Activated CD8-positive, alpha-beta memory T cell treated with anti-CD3 and anti-CD28 coated beads, Interleukin-2, amount 50 U/mL, for 48 hours (primary cell): ENCODE measurements at regions not wholly inside any gene's neighbourhood (a gene's known extent, or its start where the extent isn't known, plus 50 kb on each side); places are given as distances from the start of the nearest gene placed in this dataset.
"Not testable (repeated sequence)": the region's sequence is repeated elsewhere in the genome, so short reads cannot be mapped to it uniquely, and the experiment has no call there.

ENCODE experiments used
- DNase-seq: peaks from one replicate; pipeline ENCODE4 v3.0.0-alpha.2; 2020

DNA sequence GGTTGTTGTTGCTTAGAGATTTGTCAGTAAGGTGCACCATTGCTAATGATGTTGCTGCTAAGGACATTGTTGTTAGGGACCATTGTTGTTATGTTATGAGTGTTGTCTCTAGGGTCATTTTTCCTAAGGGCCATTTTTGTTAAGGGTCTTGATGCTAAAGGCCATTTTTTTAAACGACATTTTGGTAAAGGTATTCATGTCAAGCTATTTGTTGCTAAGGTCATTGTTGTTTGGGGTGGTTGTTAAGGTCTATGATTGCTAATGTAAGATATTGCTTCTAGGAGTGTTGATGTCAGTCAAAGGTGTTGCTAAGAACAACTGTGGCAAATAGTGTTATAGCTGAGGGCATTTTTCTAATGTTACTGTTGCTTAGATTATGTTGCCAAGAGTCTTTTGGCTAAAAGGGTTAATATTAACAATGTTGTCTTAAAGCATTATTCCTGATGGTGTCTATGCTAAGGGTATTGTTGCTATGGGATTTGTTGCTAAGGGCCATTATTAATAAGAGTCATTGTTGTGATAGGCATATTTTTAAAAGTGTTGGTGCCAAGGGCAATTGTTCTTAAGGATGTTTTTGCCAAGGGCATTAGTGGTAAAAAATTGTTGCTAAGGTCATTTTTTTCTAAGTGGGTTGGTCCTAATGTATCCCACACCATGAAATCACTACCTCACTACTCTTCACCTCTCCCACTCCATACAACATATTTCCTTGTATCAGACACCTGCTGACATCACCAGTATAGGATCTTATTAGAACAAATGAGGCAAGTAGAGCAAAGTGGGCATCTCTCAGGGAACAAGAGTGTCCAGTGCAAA, 56.2 kb downstream of the SPATA31A6 start:
- DNase-seq: not testable (repeated sequence)

DNA sequence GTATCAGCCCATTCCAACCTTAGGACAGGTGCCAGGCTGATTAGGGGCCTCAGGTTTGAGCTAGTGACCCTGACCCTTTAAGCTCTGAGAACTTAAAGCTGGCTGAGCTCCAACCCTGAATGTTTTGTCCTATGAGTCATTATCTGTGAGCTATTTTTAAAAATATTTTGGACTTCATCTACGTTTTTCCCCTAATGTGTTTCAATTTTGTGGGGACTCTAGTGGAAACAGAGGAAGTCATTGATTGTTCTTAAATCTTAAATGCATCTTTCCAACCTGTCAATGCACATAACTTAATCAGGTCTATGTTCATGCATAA, 56.8 kb downstream of the SPATA31A6 start:
- DNase-seq: not testable (repeated sequence)

DNA sequence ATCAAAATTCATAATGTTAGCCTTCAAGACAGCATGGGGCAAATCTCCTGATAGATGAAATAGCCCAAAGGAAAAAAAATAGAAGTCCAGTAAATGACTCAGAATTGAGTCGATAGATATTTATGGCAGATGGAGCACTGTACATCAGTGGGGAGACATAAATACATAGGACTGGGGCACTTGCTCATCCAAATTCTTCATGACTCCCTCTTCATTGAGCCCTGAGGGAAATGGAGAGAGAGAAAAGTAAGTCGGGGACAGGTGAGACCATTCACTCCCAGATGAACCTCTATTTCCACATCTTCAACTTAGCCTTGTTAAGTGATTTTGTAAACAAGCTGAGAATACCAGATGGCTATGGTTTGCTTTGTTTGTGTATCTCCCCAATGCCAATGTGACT, 59.8 kb downstream of the SPATA31A6 start:
- not testable (repeated sequence) for DNase-seq

DNA sequence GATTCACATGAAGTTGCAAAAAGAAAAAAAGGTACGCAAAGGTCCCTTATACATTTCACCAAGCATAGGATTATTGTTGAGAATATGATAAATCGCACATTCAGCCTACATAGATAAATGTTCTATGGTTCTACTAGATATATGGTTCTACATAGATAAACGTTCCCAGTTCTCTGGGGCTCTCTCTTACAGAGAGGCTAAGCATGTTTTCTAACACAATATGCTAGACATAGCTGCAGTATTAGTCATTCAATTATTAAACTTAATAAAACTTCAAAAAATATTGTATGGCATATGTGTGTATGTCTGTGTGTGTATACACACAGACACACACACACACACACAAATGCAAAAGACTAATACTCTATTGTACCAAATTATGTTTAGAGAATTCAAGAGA, 60.4 kb downstream of the SPATA31A6 start:
- DNase-seq: not testable (repeated sequence)

DNA sequence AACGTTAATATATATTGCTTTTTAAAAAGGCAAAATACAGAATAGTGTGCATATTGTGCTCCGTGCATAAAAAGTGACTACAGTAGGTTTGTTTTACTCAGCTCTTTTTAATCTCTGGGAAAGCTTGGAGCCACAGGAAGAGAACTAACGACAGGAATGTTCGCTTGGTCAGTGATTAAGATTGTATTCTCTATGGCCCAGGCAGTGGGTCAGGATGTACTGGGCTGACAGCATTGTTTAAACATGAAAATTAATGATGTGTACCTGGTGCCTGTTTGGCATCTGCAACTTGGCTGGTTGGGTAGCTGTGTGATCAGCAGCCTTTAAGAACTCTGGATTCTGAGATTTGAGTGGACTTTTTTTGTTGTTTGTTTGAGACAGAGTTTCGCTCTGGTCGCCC, 85.3 kb downstream of the SPATA31A6 start:
- not testable (repeated sequence) for DNase-seq

DNA sequence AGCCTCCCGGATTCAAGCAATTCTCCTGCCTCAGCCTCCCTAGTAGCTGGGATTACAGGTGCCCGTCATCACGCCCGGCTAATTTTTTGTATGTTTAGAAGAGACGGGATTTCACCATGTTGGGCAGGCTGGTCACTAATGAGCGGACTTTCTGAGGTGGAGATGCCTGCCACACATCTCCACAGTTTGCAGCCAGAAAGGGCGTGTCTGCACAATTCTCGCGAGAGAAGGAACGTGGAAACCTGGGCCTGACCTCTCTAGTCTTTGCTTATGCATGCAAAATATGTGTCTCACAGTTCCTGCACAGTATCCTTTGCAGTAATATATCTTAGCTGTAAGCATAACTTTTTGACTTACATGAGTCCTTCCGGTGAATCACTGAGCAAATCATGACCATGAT, 85.7 kb downstream of the SPATA31A6 start:
- DNase-seq: not testable (repeated sequence)

DNA sequence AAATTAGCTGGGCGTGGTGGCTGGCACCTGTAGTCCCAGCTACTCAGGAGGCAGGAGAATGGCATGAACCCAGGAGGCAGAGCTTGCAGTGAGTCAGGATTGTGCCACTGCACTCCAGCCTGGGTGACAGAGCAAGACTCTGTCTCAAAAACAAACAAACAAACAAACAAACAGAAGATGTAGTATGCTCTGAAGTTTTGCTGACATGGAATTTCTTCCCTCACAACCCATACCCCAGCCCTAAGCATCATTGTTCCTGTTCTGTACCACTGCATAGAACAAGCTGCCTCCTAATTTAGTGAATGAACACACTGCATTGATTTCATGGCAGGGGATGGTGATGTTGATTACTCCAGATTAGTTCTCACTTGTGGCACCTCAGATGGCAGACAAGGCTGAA, 89.7 kb downstream of the SPATA31A6 start:
- DNase-seq: not testable (repeated sequence)

DNA sequence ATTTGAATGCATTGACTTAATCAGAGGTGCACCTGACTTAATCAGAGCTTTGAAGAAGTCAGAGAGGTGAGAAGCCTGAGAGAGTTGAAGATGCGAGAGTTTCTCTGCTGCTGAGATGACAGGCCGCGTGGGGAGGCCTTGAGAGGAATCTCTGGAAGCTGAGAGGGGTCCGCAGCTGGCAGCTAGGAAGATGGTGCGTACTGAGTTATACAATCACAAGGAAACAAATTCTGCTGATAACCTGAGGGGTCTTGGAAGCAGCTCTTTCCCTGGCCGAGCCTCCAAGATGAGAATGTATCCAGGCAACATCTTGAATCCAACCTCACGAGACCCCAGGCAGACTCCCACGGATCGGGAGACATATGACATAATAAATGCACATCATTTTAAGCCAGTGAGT, 91.7 kb downstream of the SPATA31A6 start:
- no peak for DNase-seq

DNA sequence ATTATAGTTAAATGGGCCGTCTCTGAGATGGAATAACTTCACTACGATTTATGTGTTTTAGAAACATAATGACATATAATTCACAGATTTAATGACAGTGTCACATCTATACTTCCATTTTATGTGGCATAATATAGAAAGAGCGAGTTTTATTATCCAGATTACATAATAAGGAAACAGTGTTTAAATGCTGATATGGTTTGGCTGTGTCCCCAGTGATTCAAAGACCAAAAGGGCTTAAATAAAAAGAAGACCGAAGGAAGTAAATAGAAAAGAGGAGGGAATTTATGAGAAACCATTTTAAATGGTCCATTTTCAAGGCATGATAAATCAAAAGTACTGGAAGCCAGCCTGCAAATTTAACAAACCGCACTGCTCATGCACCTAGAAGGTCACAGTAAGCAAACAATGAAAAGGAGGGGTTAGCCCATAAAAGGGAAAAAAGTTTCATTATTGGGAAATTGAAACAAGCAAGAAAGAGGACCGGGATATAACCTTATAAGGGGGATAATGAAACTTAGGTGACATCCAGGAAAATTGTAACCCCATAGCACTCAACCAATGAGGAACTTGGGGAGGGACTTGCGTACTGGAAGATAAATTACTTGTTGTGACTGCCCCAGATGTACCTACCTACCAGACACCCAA, 99.2 kb downstream of the SPATA31A6 start:
- DNase-seq: not testable (repeated sequence)

DNA sequence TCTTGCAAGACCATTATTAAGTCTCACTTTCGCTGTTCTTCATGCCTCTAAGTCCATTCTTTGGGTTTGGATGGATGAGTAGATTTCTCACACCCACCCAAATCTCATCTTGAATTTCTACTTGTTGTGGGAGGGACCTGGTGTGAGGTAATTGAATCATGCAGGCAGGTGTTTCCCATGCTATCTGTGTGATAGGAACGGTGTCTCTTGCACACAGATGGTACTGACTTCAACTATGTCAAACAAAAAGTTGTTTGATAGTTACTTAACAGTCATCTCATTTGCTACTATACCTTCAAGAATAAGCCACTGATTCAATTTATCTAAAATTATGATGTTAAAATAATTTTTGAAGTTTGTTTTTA, 99.7 kb downstream of the SPATA31A6 start:
- DNase-seq: not testable (repeated sequence)

DNA sequence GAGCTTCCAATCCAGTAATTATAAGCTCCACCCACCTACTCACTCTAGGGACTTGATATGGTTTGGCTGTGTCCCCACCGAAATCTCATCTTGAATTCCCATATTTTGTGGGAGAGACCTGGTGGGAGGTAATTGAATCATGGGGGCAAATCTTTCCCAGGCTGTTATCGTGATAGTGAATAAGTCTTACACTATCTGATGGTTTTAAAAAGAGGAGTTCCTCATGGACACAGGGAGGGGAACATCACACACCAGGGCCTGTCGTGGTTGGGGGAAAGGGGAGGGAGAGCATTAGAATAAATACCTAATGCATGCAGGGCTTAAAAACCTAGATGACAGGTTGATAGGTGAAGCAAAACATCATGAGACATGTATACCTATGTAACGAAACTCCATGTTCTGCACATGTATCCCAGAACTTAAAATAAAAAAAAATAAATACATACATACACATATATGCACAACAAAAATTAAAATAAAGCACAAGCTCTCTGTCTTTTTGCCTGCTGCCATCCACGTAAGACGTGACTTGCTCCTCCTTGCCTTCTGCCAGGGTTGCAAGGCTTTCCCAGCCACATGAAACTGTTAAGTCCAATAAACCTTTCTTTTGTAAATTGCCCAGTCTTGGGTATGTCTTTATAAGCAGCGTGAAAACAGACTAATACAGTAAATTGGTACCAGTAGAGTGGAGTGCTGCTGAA, 102.8 kb downstream of the SPATA31A6 start:
- not testable (repeated sequence) for DNase-seq

DNA sequence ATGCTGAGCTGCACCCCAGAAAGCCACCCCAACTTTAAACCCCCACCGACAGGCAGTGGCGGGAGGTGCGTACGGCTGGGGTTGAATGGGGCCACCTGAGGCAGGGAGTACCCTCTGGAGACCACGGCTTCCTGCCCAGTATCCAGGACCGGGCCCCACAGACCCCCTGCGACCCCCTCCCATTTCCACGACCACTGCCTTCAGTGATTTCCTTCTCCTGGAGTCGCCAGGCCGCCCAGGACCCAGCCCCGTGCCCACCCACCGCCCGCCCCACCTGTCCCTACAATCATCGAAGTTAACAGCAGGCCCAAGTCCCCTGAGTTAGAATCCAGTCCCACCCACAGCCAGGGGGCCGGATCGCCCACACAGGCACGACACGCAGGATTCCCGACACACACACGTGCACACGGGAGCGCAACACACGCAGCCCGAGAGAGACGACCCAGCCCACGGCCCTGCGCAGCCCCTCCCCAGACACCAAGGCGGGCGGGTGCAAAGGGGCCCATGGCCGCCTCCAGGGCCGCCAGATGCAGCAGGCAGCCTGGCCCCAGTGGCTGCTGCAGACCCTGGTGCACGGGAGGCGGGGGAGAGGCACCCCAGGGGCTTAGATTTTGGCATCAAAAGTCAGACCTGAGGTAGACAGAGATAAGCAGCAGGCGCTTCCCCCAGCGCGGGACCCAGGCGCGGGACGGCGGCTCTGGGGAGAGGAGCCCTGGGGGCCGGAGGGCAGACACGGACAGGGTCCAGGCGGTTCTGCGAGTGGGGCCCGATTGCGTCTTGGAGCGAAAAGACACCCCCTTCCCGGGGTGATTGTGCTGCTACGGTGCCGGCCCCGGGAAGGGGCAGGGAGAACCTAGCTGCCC, 104.8 kb downstream of the SPATA31A6 start:
- not testable (repeated sequence) for DNase-seq

DNA sequence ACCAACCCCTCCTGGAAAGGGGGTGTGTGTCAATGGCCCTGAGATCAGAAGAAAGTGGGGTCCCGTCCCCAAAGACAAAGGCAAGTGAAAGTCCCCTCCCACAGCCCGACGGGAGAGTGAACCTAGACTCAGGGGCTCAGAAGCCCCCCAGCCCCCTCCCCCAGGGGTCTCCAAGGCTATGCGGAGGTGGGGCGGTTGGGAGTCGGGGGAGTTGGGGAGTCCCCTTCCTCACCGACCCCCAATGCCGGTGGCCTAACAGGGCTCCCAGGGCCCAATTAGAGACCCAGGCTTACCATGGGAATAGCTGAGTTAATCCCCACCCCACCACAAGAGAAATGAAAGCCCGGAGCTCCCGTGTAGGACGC, 105.4 kb downstream of the SPATA31A6 start:
- DNase-seq: not testable (repeated sequence)

DNA sequence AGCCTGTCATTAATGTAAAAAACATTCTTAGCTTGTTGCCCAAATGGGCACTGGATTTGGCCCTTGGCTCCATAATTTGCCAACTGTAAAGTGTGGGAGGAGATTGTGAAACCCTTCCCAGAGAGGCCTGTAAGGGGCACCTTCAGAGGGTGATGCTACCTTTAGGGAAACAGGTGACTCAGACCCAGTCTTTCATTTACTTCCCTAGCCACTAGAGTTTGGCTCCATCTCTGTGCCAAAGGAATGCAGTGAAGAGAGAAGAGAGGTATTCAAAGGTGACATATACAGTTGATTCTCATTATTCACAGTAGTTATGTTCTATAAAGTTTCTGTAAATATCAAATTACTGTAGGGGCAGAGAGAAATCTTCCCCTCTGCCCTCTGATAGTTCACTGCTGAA, 116.7 kb downstream of the SPATA31A6 start:
- DNase-seq: not testable (repeated sequence)

DNA sequence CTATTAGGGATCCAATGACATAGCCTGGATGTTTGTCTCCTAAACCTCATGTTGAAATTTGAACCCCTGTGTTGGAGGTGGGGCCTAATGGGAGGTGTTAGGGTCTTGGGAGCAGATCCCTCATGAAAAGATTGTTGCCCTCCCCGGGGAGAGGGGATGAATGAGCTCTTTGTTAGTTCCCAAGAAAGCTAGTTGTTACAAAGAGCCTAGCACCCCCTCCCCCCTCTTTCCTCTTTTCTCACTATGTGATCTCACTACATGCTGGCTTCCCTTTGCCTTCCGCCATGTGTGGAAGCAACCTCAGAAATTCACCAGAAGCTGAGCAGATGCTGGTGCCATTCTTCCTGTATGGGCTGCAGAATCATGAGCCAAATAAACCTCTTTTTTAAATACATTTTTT, 123.2 kb downstream of the SPATA31A6 start:
- not testable (repeated sequence) for DNase-seq

DNA sequence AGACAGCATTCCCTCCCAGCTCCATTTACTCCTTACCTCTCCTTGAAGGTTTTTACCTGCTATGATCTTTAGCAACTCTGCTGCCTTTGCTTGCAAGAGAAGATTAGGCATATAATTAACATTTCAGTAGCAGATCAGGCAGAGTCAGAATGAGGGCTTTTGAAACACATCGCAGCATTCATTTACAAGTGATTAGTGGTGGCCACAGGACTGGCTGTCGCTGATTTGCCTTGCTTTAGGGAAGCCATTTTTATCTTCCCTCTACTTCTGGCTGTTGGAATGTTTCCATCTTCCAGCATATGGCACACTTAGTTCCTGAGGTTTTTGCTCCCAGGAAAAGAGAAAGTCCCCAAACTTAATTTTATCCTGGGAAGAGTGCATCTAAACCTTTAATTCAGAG, 124.0 kb downstream of the SPATA31A6 start:
- DNase-seq: not testable (repeated sequence)

DNA sequence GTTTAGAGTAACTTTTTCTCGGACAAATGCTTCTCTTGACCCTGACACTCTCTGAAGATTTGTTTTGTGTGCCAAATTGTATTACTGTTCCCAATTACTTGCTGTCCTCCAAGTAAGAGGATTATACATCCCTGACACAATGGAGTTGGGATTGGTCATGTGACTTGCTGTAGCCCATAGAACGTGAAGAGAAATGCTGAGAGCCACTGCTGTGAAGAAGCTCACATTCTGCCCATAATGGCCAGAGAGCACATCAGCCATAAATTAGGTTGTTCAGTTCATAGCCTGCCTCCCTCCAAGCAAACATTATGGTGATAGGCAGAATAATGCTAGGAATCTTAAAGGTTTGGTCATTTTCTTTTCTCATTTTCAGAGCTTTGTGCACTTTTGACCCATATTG, 127.5 kb downstream of the SPATA31A6 start:
- not testable (repeated sequence) for DNase-seq

DNA sequence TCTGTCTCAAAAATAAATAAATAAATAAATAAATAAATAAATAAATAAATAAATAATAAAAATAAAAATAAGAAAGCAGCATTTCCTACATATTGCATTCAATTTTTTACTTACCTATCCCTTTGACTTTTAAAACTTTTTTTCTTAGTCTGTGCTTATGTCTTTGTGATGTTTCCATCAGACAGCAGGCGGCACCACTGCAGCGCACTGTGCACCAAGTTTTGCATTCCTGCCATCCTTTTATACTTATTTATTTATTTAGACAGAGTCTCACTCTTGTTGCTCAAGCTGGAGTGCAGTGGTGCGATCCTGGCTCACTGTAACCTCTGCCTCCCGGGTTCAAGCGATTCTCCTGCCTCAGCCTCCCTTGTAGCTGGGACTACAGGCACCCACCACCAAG, 132.6 kb downstream of the SPATA31A6 start:
- not testable (repeated sequence) for DNase-seq

DNA sequence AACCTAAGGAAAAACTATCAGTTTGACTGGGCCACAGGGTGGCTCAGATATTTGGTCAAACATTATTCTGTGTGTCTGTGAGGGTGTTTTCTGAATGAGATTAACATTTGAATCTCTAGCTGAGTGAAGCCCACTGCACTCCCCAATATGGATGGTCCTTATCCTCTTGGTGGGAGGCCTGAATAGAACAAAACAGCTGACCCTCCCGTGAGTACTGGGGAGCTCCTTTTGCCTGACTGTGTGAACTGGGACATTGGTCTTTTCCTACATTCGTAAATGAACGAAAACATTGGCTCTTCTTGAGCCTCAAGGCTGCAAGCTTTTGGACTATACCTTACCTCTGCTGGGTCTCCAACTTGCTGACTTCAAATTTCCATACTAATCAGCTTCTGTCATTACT, 134.2 kb downstream of the SPATA31A6 start:
- not testable (repeated sequence) for DNase-seq

DNA sequence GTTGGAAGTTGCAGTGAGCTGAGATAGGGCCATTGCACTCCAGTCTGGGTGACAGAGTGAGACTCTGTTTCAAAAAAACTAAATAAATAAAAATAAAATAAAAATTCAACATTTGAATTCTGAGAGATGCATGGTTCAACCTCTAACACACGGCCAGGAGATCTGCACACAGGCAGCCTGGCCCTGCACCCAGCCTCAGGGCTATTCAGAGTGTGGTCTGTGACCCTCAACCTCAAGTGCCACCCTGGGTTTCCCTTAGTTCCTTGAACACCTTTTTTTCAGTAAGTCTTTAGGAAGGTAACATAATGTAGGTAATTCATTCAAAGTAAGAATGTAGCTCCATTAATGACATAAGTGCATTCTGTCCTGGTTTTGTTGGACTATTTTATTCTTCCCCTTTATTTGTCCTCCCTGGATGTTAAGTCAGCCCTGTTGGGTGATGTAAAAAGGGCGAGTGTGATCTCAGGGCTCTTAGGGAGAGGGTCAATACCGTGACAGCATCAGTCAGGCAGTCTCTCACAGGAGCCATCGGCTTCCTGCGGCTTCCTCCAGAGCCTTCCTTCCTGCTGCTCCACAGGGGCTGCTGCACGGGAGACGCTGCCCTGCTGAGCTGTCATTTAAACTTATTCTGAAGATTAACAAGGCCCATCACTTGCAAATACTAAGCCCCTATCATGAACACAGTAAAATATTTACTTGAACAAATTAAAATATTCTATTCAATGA, 139.8 kb downstream of the SPATA31A6 start:
- not testable (repeated sequence) for DNase-seq

DNA sequence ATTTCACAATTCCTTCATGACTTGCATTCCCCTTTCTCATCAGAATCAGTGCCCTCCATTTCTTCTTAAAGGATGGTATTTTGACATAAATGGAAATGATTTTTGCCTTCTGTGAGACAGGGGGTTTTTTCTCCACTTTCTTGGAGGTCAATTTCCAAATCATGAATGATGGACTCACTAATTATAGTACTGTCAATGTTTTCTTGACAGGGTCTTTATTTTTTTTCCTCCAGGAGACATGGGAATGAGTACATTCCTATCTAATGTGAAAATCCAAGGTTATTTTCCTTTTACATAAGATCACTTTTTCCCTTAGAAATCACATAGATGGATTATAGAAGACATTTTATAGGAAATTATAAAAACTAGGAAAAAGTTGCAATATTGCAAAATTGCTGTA, 141.7 kb downstream of the SPATA31A6 start:
- DNase-seq: not testable (repeated sequence)

DNA sequence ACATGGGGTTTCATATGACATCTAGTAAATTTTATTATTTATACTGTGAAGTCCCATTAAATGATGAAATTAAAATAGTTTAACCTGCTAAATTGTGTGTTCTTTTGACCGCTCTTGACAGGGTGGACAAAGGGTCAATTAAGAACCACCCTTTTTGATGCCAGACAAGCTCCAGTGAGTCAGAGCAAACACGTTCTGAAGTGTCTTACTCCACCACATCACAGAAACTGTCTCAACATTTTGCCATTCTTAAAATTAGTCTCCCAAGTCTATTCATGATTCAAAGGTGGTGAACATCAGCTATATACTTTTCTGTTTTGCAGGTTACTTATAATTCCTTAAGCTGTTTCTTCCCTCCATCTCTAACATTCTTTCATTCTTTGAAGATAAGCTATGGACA, 142.1 kb downstream of the SPATA31A6 start:
- not testable (repeated sequence) for DNase-seq
